Astrocyte (in vitro differentiated cells and primary cell): ENCODE measurements at regions not wholly inside any gene's neighbourhood (a gene's known extent, or its start where the extent isn't known, plus 50 kb on each side); places are given as distances from the start of the nearest gene placed in this dataset.

ENCODE experiments used
- CTCF ChIP-seq: IDR thresholded peaks from 2 replicates; pipeline ENCODE4 v1.5.1; 2011; ENCODE audit warnings: low read depth, mild to moderate bottlenecking, inconsistent platforms, low read length, moderate library complexity; ENCODE audit not compliant: insufficient read depth
- EZH2 ChIP-seq: IDR thresholded peaks from 2 replicates; pipeline ENCODE4 v1.6.1; 2012; ENCODE audit warnings: mild to moderate bottlenecking, low read length, inconsistent platforms; ENCODE audit not compliant: insufficient read depth

GRCh38 chr12:126389220-126389841 lies 1324.1 kb downstream of the AACS start:
- no peak for TF ChIP-seq EZH2
- TF ChIP-seq CTCF: no peak
